Suppressor macrophage (primary cell): ENCODE measurements at regions not wholly inside any gene's neighbourhood (a gene's known extent, or its start where the extent isn't known, plus 50 kb on each side); places are given as distances from the start of the nearest gene placed in this dataset.
"Not testable (repeated sequence)": the region's sequence is repeated elsewhere in the genome, so short reads cannot be mapped to it uniquely, and the experiment has no call there.

ENCODE experiments used
- DNase-seq, 4 experiments: peaks; one replicate each; pipeline ENCODE4 v3.0.0-alpha.2; 2020 to 2022

DNA sequence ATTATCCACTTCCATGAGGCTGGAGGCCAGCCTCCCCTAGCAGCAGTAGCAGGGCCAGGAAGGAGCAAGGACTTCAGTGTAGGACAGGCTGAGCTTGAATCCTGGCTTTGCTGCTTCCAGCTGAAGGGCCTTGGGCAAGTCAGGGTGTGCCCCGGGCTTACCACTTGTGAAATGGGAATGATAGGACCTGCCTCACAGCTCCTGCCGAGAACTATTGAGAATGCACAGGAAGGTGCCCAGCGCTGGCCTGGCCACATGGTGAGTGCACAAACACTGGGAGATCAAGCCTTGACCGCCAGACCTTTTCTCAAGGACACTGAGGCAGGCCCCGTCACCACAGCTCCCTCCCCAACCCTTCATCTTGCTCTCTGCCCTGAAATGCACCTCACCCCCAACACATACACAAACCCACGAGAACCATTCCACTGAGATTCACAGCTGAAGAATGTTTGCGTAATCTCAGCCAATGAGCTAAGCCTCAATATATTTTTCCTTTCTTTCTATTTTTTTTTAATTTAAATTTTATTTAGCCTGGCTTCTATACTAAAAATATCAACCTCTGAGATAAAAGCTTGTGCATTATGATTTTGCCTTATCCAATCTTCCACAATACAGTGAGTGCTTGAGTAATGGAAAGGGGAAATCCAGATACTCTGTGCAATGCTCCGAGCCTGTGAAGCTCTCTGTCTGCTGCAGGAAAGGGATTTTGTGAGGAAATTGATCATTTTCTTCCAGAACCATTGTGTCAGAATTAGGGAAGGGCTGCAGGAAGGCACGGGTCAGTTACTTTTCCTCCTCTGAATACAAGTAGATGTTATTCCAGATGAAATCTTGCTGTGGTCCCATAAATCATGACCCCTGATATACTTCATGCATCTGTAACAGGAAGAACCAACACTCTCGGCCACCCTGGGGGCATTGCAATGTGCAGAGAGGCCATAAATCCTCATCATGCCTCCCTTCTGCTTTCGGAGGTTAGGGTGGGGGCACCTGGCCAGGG is 193.9 kb downstream of the TLE3 start:
- DNase-seq: peak in 3 of 4 experiments; percentile 14 to 20 (median 14)

DNA sequence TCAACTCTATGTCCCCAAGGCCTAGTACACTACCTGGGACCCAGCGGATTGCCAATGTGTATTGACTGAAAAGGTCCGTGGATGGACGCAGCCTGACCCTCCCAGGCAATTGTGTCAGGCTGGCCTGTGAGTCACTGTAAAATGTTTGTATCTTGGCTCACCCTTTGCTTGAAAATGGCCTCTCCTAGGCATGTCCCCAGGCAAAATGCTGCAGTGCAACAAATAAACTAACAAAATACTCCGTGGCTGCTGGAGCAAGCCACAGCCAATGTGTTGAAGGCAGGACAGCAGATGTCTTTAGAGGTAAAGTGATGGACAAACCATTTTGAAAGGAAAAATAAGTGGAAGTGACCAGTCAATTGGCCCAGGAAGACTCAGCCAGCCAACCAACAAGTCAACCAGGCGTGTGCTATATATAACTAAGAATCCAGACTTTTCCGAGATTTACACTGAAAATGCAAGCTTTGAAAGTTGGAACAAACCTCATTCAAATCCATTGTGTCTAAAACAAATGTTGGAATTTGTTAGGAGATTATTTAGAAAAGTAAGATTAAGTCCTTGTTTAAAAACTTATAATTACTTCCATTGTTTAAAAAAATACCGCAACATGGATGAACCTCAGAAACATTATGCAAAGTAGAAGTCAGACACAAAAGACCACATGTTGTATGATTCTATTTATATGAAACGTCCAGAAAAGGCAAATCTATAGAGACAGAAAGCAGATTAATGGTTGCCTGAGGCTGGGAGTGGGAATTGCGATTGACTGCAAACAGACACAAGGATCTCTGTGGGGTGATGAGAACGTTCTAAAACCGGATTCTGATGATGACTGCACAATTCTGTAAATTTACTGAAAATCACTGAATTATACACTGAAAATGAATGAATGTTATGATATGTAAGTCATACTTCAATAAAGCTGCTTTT is 191.2 kb downstream of the TLE3 start:
- no peak for DNase-seq

DNA sequence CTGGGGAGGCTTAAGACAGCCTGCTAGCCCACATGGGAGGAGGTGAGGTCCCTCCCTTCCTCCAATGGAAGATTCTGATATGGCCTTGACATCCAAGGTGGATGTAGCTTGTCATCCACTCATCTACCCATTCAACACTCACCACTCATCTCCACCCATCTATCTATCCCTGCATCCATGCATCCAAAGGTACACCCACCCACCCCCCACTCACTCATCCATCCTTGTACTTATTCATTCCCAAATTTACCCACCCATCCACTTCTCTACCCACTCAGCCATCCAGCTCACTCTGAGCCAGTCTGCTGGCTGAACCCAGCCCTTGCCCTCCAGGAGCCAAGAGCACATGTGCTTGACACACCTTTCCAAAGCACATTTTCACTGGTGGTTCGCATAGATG is 189.7 kb downstream of the TLE3 start:
- no peak for DNase-seq

DNA sequence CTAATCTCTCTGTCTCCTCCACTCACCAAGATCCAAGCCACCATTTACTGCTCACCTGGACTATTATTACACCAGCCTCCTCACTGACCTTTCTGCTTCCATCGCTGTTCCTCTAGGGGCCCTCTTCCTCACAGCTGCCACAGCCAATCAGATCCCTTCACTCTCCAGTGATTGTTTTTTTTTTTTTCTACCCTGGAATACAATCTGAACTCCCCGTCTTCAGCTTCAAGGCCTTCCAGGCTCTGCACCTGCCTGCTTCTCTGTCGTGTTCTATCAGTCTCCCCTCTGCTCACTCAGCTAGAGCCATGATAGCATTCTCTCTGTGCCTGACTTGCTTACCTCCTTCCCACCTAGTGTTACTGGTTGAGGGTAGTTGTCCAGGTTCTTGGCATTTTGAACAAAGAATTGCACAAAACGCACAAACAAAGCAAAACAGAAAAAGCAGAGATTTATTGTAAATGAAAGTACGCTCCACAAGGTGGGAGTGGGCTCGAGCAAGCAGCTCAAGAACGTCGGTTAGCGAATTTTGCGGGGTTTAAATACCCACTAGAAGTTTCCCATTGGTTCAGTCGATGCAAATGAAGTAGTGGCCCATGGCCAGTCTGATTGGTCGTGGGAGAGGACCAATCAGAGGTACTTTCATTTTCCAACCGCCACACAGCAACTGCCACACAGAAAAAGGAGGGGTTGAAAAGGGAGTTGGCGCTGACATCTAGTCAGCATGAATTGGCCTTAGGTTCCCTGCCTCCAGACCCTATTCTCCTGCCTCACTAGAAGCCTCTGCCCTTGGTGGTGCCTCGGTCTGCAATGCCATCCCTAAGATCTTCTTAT is 188.9 kb downstream of the TLE3 start:
- no peak for DNase-seq

DNA sequence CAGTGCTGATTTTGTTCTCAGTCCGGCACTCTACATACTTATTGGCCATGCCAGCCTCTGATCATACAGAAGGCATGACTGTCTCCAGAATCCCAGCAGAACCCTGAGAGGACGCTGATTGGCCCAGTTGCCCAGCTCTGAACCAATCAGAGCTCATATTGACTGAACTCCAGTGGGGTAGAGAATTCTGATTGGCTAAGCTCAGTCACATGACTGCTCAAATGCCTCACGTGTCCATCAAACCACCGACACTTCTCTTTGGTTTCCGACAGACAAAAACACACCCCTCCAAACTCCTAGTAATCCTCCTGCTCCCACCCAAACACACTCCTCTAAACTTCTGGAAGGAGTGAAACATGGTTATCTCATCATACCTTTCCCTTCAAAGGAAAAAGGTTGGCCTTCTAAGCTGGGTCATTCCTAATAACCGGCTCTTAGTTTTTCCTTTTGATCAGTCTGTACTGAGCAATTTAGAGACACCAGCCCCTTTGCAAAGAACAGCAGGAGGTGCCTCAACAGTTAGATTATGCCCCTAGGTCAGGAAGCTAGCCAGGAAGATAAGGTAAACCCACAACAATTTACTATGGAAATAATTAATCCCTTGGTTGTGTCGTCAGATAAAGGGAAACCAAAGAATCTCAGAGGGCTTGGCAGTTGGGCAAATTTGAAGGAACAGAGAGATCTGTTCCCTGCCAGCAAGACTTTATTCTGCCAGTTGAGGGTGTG is 187.8 kb downstream of the TLE3 start:
- no peak for DNase-seq

DNA sequence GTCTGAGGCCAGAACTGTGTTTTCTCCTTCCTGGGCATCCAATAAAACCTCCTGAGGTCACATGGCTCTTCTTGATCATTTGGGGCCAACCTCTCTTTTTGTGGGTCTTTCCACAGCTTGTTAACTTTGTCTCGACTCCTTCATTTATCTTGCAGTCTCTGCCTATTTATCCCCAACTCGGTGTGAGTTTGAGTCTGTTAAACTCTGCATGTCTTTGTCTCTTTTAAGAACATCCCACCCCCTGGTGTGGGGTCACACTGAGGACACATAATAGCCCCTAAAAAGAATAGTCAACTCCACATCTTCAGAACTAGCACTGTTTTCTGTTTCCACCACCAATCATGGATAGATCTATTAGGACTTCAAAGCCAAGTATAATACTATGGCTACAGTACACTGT is 187.2 kb downstream of the TLE3 start:
- no peak for DNase-seq

DNA sequence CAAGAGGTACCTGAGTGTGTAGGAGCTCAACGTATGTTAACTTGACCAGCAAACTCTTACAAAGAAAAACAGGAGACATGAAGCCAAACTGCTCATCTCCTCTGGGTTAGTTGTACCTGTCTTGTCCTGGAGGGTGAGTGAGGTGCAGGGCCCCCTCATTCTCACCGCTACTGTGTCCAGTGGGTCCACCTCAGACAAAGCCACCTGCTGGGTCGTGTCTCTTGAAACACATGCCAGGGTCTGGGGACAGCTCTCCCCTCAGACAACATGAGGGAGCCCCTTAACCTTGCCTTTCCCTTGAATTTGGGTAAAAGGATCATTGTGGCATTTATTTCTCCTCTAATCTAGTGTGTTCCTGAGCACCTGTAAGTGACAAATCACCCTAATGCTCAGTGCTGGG is 185.6 kb downstream of the TLE3 start:
- DNase-seq: no peak

DNA sequence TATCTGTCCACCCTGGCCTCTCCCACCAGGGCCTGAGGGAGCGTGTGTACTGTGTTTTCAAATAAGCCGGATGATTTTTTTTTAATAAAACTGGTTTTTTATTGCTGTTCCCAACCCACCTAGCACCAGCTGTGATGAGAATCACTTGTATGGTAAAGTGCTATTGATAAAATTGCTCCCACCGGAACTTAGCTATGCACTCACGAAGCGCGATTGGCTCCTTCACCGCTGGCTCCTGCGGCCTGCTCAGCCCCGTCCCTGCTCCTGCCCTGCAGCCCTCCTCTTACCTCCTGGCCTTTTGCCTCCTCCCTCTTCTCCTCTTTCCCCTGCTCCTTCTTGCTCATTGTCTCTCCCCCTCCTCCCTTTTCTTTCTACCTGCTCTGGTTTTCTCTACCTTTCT is 183.7 kb downstream of the TLE3 start:
- DNase-seq: no peak

DNA sequence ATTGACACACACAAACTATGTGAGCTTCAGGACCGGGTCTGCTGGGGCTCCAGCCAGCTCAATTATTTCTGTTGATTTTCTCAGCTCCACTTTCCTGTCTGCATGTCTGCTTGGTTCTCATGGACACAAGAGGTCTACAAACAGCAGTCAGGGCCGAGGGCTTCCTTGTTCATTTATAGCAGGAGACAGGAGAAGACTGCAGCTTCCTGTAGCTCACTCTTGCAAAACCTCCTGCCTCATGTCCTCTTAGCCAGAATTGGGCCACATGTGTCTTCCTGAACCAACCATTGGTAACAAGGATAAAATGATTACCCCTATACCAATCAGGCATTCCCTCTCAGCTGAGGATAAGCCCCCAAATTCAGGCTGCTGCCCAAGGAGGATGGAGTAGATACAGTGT is 182.8 kb downstream of the TLE3 start:
- peak; percentile 37 to 68 (median 57) for DNase-seq

DNA sequence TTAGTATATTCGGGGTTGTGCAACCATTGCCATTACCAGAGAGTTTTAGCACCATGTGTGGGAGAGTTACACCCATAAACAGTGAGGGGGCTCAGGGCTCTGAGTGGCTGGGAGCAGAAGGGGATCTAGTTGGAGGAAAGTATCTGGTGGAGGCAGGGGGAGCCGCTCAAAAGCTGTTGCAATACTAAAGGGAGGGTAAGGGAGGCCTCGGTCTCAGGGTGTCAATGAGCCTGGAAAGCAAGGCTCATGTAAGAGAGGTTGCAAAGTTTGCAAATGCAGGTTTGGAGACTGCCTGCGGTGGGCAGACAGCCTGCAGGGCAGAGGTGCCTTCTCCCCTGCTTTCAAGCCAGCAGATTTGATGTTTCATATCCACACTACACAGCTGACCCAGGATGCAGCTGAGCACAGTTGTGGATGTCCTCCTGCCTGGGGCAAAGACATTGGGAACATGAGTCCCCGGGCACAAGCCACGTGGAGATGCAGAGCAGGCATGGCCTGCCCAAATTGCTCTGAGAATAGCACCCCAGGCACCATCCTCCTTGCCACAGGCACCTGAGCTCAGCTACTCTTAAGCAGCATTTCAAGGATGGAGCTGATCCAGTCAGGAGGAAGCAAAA is 181.4 kb downstream of the TLE3 start:
- no peak for DNase-seq

DNA sequence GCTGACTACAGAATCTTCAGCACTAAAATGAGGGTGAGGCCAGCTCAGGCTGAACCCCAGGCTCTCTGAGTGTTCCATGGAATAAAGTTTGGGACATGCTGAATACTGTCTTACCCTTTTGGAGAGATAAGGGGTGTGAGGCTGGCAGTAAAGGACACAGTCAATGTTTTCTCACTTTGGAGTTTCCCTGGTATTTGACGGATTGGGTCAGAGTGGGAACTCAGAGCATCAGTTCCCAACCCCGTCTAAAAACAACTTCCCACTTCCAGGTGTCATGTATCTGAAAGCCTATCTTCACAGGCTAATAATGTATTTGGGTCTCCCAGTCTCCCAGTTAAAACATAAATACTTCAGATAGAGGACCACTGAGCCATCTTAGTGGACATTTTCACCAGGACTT is 180.7 kb downstream of the TLE3 start:
- no peak for DNase-seq

DNA sequence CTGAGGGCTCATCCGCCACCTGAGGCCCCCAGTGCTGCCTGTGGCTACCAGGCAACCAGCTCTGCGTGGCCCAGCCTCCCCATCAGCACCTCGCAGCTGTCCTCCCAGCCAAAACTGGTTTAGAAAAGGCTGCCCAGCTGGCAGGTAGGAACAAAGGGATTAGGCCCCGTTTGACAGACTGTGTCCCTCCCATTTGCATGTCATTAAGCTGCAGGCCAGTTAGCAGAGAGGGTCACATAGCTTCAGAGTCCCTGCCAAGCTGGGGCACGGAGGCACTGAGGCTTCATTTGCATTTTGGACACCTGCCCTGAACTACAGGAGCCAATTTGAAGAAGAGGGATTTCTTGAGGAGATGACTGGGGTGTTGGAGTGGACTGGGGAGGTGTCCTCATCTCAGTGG is 177.9 kb downstream of the TLE3 start:
- no peak for DNase-seq

DNA sequence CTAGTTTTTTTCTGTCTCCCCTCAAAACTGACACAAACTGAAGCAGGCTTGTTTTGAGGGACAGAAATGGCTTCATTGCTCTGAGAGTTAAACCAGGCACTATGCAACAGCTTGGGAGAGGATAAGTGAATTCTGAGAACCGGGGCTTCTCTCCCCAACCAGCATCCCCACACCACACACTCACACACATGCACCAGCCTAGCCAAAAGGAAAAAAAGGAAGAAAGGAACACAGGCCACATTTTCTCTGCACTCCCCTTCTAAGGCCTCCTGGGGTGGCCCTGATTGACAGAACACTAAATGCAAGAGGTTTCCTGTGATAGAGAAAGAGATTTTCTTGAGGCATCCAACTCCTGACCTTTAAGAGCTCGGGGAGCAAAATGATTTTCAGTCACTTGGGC is 177.5 kb downstream of the TLE3 start:
- DNase-seq: no peak

DNA sequence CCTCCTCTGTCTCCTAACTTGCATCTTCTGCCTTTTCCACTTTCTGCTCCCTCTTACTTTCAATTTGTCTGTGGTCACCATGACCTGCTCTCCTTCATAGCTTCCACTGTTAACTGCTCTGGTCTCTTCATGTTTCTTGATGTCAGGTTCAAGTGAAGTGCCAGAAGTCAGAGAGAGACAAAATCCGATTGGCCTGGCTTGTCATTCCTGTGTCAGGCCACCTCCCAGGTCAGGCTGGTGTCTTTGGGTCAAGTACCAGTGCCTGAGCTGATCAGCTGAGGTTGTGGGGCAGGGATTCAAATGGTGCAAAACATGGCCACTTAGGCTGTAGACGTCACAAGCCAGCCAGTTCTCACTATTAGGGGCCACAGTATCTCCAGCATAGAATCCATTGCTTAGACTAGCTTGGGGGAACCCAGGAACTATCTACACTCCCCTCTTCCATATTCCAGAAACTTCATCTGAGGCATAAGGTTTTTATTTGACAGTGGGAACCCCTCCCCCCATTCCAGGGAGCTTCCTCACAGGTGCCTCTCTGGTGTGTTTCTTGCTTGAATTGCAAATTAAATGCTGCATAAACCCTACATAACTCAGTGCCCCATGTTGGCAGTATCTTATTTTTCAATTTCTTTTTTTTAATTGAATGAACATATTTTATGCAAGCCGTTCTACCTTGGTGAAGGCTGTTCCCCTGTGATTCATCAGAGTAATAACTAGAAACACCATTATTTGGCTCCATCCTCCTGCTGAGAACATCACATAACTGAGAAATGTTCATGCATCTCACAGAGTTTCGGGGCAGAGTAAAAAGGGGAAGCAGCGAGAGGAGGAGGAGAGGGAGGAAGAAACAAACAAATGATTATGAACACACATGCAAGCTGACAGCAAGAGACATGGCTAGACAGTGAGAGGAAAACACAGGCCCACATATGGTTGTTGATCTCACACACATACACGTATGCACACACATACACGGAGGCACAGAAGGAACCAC is 175.8 kb downstream of the TLE3 start:
- DNase-seq: peak in 1 of 4 experiments; percentile 23

DNA sequence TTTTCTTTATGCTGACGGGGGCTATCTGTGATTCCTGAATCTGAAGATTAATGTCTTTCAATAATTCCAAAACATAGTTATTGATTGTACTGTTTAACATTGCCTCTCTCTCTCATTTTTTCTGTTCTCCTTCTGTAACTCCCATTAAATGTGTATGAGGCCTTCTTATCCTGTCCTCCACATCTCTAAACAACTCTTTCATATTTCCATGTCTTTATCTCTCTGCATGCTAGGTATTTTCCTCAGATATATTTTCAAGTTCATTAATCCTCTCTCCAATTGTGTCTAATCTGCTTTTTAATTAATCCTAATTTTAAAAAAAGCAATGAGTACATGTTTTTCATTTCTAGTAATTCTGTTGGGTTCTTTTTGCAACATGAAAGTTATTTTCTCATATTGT is 173.2 kb downstream of the TLE3 start:
- no peak for DNase-seq

DNA sequence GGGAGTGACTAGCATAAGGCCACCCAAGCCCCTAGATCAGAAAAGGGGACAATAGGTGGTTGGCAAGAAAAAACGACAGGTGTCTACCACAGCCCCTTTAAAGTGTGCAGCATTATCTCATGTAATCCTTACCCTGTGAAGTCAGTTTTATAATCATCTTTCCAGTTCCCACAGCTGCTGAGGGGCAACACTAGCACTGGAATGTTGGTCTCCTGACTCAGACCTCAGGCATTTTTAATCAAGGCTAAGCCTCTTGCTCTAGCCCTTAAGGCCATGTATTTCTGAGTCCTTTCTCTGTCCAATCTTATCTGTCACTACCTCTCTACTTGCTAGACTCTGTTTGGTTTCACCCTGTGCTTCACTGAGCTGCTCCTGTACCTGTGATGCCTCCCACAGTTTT is 171.7 kb downstream of the TLE3 start:
- DNase-seq: no peak

DNA sequence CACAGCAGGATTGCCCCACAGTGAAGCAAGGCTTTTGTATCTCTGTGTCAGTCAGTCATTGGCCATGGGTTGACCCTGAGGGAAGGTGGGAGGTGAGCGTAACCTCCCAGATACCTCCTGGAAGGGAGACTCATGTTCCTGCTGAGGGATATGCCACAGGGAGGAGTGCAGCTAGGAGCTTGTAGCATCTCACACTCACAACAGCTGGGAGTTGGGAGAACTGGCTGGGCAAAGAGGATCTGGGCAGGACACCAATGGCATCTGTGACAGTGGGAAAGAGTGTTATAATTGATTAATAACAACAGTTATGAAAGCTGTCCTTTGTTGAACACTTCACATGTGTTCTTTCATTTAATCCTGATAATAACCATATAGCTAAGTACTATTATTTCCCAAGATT is 171.0 kb downstream of the TLE3 start:
- DNase-seq: no peak

DNA sequence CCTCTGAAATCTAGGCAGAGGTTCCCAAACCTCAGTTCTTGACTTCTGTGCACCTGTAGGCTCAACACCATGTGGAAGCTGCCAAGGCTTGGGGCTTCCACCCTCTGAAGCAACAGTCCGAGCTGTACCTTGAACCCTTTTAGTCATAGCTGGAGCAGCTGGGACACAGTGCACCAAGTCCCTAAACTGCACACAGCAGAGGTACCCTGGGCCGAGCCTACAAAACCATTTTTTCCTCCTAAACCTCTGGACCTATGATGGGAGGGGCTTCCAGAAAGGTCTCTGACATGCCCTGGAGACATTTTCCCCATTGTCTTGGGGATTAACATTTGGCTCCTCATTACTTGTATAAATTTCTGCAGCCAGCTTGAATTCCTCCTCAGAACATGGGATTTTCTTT is 168.8 kb downstream of the TLE3 start:
- not testable (repeated sequence) for DNase-seq

DNA sequence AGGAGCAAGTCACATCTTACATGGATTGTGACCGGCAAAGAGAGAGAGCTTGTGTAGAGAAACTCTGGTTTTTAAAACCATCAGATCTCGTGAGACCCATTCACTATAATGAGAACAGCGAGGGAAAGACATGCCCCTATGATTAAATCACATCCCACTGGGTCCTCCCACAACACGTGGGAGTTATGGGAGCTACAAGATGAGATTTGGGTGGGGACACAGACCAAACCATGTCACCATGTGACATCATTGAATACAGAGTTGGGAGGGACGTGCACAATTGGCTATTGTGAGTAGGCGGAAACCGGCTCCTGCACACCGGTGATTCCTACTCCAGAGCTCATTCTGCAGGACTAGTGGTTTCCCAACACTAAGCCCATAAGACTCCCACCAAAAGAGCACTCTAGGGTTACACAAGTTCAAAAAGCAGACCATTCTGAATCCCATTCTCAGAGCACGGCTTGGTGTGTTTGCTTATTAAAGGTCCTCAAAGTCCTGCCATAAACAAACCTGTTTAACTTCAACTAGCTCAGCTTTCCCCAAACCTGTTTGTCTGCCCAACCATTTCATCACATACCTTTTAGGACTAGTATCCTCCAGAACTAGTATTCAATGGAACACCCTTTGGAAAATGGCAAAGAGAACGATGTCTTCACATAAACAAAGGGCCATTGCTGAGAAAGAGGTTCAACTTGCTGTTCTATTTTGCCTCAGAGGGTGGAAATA is 167.6 kb downstream of the TLE3 start:
- no peak for DNase-seq
